Vagina (tissue), 2 donors: ENCODE measurements at regions not wholly inside any gene's neighbourhood (a gene's known extent, or its start where the extent isn't known, plus 50 kb on each side); places are given as distances from the start of the nearest gene placed in this dataset.

Experiments
- DNase-seq, 2 donors: peaks; one replicate each; pipeline ENCODE4 v3.0.0-alpha.2; 2017; ENCODE audit errors: extremely low spot score in 2 of 2
- H3K27ac ChIP-seq: fragments of 200-600 bp; sonication (generic); one replicate; pipeline ENCODE4 v1.5.1; 2019
- H3K27me3 ChIP-seq: fragments of 200-600 bp; sonication (generic); one replicate; pipeline ENCODE4 v1.5.1; 2019
- H3K36me3 ChIP-seq, 2 donors: fragments of 200-600 bp; sonication (generic); one replicate each; pipeline ENCODE4 v1.5.1; 2017 to 2019
- H3K4me1 ChIP-seq: fragments of 200-600 bp; sonication (generic); one replicate; pipeline ENCODE4 v1.5.1; 2019
- H3K4me3 ChIP-seq, 2 donors: fragments of 200-600 bp; sonication (generic); 1 replicate in 1 of 2; 2 replicates in 1 of 2; pipeline ENCODE4 v1.5.1; 2016 to 2019
- H3K9me3 ChIP-seq: fragments of 200-600 bp; sonication (generic); one replicate; pipeline ENCODE4 v1.5.1; 2019
- POLR2A ChIP-seq, 2 donors: fragments of 450-650 bp; IDR thresholded peaks; one replicate each; pipeline ENCODE4 v1.6.1; 2017; ENCODE audit warnings: antibody characterized with exemption in 2 of 2, mild to moderate bottlenecking in 2 of 2, moderate library complexity in 2 of 2
- POLR2AphosphoS5 ChIP-seq, 2 donors: sonication (generic); formaldehyde crosslinking; IDR thresholded peaks; one replicate each; pipeline ENCODE4 v1.9.0; 2017; ENCODE audit warnings: antibody characterized with exemption in 2 of 2, mild to moderate bottlenecking in 2 of 2, low read depth in 1 of 2; ENCODE audit not compliant: insufficient read depth in 1 of 2
- intact Hi-C: fragments of 100-400 bp; cut with DNase I; formaldehyde crosslinking; loops from one replicate; pipeline ENCODE4 v1.15.1; 2023
- TF ChIP-seq, protein P1 (sequence below), 3 experiments: fragments of 450-650 bp in 2 of 3; fragments of 200-600 bp in 1 of 3; sonication (generic) in 1 of 3; IDR thresholded peaks; one replicate each; pipeline ENCODE4 v1.5.1; 2017 to 2019; ENCODE audit warnings: antibody characterized with exemption in 3 of 3, mild to moderate bottlenecking in 2 of 3, moderate library complexity in 2 of 3

DNA sequence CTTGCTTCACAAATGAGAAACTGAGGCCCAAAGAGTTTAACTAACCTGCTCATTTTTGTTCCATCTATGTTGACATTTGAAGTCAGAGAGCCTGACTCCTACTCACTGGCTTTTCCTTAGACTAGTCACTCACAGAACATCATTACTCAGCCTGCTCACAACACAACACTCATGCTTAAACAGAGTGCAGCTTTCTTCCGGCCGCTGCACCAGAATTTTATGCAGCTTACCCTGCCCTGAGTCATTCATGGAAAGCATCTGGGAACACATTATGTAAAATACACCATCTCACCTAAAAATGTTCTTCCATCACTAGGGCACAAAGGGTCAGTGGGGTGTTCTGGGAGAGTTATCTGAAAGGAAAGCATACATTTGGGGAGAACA, 303.4 kb downstream of the SPRY2 start:
- Histone ChIP-seq H3K36me3 (no peaks in the 10 kb centered on the region), H3K27me3 (no peaks in the 10 kb centered on the region), H3K4me3 (no peak overlapping the region), H3K9me3 (no peaks in the 10 kb centered on the region), H3K27ac (no peak overlapping the region), H3K4me1 (peaks cover 9% of the 10 kb centered on the region)
- DNase-seq, result no peak
- TF ChIP-seq, protein P1, sequence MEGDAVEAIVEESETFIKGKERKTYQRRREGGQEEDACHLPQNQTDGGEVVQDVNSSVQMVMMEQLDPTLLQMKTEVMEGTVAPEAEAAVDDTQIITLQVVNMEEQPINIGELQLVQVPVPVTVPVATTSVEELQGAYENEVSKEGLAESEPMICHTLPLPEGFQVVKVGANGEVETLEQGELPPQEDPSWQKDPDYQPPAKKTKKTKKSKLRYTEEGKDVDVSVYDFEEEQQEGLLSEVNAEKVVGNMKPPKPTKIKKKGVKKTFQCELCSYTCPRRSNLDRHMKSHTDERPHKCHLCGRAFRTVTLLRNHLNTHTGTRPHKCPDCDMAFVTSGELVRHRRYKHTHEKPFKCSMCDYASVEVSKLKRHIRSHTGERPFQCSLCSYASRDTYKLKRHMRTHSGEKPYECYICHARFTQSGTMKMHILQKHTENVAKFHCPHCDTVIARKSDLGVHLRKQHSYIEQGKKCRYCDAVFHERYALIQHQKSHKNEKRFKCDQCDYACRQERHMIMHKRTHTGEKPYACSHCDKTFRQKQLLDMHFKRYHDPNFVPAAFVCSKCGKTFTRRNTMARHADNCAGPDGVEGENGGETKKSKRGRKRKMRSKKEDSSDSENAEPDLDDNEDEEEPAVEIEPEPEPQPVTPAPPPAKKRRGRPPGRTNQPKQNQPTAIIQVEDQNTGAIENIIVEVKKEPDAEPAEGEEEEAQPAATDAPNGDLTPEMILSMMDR (IDR thresholded peaks at IDR 0.05), result no peak
- TF ChIP-seq POLR2A (IDR thresholded peaks at IDR 0.05) (no peak), POLR2AphosphoS5 (IDR thresholded peaks at IDR 0.05; ENCODE audit: insufficient read depth in 1 of 2, low read depth in 1 of 2) (no peak)
- intact Hi-C loops, result no loop called here

DNA sequence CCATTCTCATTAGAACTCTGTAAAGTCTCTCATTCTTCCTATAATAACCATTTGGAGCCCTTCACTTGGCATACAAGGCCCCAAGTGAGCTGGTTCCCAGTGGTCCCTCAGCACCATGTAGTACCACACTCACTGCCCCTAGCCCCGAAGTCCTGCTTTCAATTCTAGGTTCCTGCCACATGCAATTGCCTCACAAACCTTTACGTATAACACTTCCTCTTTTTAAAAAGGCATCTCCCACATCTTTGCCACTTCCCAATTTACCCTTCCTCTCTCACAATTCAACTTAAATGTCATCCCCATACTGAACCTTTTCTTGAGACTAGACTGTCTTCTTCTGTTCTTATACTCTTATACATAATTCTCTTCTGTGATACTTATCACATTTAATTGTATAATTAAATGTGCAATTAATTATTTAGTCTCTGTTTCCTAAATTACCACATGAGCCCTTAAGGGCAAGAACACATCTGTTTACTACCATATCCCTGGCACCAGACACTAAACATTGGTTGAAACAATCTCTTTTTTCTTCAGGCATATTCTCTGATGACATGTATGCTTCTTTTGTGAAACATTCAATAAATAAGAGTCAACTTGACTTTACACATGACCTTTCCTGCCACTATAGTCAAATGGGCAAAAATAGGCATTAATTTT, 304.0 kb downstream of the SPRY2 start:
- intact Hi-C loops, result no loop called here
- TF ChIP-seq POLR2A (IDR thresholded peaks at IDR 0.05), result no peak
- TF ChIP-seq, protein P1 (IDR thresholded peaks at IDR 0.05), result no peak
- no peak for TF ChIP-seq POLR2AphosphoS5 (IDR thresholded peaks at IDR 0.05; ENCODE audit: insufficient read depth in 1 of 2, low read depth in 1 of 2)
- H3K4me3 ChIP-seq, result no peak overlapping the region
- no peaks in the 10 kb centered on the region for H3K27me3 ChIP-seq
- no peaks in the 10 kb centered on the region for H3K9me3 ChIP-seq
- H3K4me1 ChIP-seq, result peaks cover 9% of the 10 kb centered on the region
- H3K27ac ChIP-seq, result no peak overlapping the region
- H3K36me3 ChIP-seq, result no peaks in the 10 kb centered on the region
- no peak for DNase-seq

DNA sequence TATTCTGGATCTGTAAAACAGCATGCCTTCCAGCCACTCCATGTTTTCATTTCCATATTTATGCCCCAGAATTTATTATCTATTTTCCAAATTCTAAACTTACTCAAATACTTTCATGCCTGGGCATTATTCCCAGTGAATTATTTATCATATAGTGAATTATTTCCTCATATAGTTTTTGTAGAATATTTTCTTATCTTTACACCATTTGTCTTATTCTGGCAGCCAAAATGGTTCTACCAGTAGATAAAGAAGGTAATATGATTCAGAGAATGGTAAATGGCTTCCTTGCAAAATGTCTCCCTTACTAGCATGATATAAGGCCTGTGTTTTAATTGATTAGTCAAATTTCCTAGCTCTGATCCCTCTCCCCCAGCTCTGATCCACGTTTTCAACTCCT, 305.8 kb downstream of the SPRY2 start:
- no peak overlapping the region for H3K4me3 ChIP-seq
- no peak for DNase-seq
- H3K36me3 ChIP-seq, result no peaks in the 10 kb centered on the region
- no peaks in the 10 kb centered on the region for H3K4me1 ChIP-seq
- intact Hi-C loops, result no loop called here
- no peaks in the 10 kb centered on the region for H3K27me3 ChIP-seq
- no peaks in the 10 kb centered on the region for H3K9me3 ChIP-seq
- TF ChIP-seq POLR2A (IDR thresholded peaks at IDR 0.05) (no peak), POLR2AphosphoS5 (IDR thresholded peaks at IDR 0.05; ENCODE audit: insufficient read depth in 1 of 2, low read depth in 1 of 2) (no peak)
- TF ChIP-seq, protein P1 (IDR thresholded peaks at IDR 0.05), result no peak
- H3K27ac ChIP-seq, result no peak overlapping the region

DNA sequence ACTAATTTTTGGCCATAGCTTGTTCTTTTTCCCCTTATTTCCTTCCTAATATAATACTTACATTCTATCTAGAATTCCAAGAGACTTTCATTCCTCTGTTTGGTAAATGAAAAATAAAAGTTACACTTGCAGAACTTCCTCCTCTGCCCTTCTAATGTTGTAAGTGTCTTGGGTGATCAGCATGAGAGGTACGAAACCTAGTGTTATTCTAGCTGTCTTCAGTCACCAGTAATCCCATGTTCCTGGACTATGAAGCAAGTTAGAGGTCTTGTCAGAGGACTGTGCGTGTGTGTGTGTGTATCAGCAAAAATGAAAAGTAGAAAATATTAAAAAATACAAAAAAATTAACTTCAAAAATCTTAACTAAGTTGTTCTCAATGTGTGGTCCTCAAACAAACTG, 307.0 kb downstream of the SPRY2 start:
- Histone ChIP-seq H3K27me3 (no peaks in the 10 kb centered on the region), H3K36me3 (no peaks in the 10 kb centered on the region), H3K4me1 (no peaks in the 10 kb centered on the region), H3K4me3 (no peak overlapping the region), H3K9me3 (no peaks in the 10 kb centered on the region), H3K27ac (no peak overlapping the region)
- intact Hi-C loops, result no loop called here
- no peak for DNase-seq
- TF ChIP-seq POLR2A (IDR thresholded peaks at IDR 0.05), result no peak
- TF ChIP-seq, protein P1 (IDR thresholded peaks at IDR 0.05), result no peak
- no peak for TF ChIP-seq POLR2AphosphoS5 (IDR thresholded peaks at IDR 0.05; ENCODE audit: insufficient read depth in 1 of 2, low read depth in 1 of 2)

DNA sequence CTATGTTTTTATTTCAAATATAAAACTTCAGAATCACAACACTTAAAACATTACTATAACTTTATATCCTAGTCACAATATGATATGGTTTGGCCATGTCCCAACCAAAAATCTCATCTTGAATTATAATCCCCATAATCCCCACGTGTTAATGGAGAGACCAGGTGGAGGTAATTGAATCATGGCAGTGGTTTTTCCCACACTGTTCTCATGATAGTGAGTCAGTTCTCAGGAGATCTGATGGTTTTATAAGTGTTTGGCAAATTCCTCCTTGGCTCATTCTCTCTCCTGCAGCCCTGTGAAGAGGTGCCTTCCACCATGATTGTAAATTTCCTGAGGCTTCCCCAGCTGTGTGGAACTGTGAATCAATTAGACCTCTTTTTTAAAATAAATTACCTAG, 307.6 kb downstream of the SPRY2 start:
- no peak for DNase-seq
- H3K36me3 ChIP-seq, result no peaks in the 10 kb centered on the region
- TF ChIP-seq POLR2A (IDR thresholded peaks at IDR 0.05) (no peak), POLR2AphosphoS5 (IDR thresholded peaks at IDR 0.05; ENCODE audit: insufficient read depth in 1 of 2, low read depth in 1 of 2) (no peak)
- TF ChIP-seq, protein P1 (IDR thresholded peaks at IDR 0.05), result no peak

More for the DNA sequence above, 307.6 kb downstream of the SPRY2 start:
- no peaks in the 10 kb centered on the region for H3K27me3 ChIP-seq
- no peaks in the 10 kb centered on the region for H3K9me3 ChIP-seq
- intact Hi-C loops, result no loop called here
- no peak overlapping the region for H3K27ac ChIP-seq
- H3K4me3 ChIP-seq, result no peak overlapping the region
- H3K4me1 ChIP-seq, result no peaks in the 10 kb centered on the region
